Lower leg skin (tissue), 3 donors: ENCODE measurements at regions not wholly inside any gene's neighbourhood (a gene's known extent, or its start where the extent isn't known, plus 50 kb on each side); places are given as distances from the start of the nearest gene placed in this dataset.

Experiments
- CTCF ChIP-seq, 3 donors: fragments of 450-650 bp; IDR thresholded peaks; one replicate each; pipeline ENCODE4 v1.5.1; 2016; ENCODE audit warnings: antibody characterized with exemption in 3 of 3, mild to moderate bottlenecking in 3 of 3, moderate library complexity in 2 of 3
- POLR2A ChIP-seq, 2 donors: fragments of 450-650 bp; IDR thresholded peaks; one replicate each; pipeline ENCODE4 v1.6.1; 2016 to 2017; ENCODE audit warnings: antibody characterized with exemption in 2 of 2, mild to moderate bottlenecking in 1 of 2, moderate library complexity in 1 of 2

- TF ChIP-seq CTCF (IDR thresholded peaks at IDR 0.05) (no peak), POLR2A (IDR thresholded peaks at IDR 0.05) (no peak)
These were observed 446.6 kb downstream of the ANKRD7 start for GRCh38 chr7:118671149-118671548.
